GM19025 (cell line): ENCODE measurements at regions not wholly inside any gene's neighbourhood (a gene's known extent, or its start where the extent isn't known, plus 50 kb on each side); places are given as distances from the start of the nearest gene placed in this dataset.
"Not testable (repeated sequence)": the region's sequence is repeated elsewhere in the genome, so short reads cannot be mapped to it uniquely, and the experiment has no call there.

ENCODE experiments used
- ATAC-seq: cut with Tn5 transposase; IDR thresholded peaks from one replicate; pipeline ENCODE4 v1.9.1; 2021; ENCODE audit warnings: mild to moderate bottlenecking, low read depth, moderate library complexity; ENCODE audit not compliant: unreplicated experiment

DNA sequence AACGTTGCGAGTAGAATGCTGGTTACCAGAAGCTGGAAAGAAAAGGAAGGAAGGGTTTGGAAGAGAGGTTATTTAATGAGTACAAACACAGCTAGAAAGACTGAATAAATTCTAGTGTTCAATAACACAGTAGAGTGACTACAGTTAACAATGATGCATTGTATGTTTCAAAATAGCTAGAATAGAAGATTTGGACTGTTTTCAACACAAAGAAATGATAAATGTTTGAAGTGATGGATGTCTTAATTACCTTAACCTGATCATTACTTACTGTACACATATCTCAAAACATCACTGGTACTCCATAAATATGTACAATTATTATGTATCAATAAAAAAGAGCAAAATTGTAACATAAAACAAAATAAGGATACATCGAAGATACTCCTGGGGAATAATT is 1221.8 kb upstream of the SEL1L start:
- ATAC-seq, result no peak

DNA sequence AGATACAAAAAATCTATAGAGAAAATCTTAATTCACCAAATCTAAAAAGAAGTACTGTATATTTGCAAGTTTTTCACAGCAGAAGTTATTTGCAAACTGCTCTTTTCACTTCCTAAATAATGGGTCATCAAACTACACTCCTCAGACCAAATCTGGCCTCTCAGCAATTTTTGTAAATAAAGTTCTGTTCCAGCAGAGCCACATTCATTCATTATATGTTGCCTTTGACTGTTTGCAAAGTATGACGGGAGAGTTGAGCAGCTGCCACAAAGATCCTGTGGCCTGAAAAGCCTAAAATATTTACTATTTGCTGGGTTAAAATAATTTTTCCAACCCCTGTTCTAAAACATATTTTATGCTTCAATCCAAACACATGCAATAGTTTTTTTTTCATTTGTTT is 1222.3 kb upstream of the SEL1L start:
- ATAC-seq, result no peak

GRCh38 chr14:82757776-82758175 is 1224.1 kb upstream of the SEL1L start:
- ATAC-seq, result no peak

DNA sequence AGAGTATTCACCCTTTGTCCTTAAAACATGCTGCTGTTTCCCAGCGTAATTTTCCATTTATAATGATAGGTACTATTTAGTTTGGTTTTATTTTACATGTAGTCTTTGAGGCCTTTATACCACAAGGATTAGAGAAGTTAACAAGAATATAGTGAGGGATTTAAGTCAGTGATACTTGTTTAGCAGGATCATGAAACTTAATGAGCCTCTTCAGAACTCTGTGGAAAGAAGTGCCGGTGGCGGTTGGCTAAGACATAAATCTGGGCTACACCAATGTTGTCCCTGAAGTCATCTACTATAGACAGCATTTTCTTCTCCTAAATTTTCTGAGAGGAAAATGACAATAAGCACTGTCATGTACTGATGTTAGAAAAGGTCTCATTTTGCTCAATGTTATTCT is 1226.0 kb upstream of the SEL1L start:
- ATAC-seq, result no peak

GRCh38 chr14:82766123-82766522 is 1232.5 kb upstream of the SEL1L start:
- no peak for ATAC-seq

GRCh38 chr14:82766996-82767395 is 1233.3 kb upstream of the SEL1L start:
- no peak for ATAC-seq

DNA sequence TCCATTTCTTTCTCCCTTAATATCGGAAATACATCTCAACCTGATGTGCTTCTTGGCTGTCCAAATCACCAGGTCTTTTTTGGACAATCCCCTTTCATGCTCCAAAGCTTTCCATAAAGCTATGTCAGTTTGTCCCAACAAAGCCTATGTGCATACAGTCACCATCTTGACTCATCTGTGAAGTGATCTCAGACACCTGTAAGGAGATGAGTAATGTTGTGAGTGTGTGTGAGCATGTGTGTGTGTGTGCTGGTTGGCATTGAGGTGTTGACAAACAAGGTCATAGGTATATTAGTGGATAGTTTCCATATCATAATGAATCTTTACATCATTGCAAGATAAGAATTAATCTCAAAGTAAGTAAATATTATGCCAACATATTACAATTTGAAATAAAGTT is 1243.3 kb upstream of the SEL1L start:
- ATAC-seq, result no peak

DNA sequence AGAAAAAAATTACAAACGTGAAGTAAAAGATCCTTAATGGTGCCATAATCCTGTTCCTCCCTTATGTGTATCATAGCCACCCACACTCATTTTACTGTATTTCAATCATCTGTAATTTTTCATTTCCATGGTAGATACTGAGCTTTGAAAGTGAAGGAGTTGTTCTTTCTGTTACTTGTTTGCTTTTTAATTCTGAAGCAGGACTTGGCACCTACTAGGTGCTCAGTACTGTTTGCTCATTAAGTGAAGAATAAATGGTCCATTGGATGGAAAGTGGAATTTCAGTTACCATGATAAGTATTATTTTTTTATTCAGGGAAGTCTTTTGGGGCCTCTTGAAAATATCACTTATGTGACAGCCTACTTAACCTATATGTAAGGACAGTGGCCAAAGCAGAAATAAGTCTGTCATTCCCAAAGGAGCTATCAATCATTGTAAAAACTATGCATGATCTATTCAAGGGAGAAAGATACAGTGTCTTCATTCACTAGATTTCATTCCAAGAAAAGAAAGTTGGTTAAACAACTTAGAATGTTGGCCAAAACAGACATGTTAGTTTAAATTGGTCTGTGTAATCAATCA is 1244.4 kb upstream of the SEL1L start:
- ATAC-seq, result no peak

- ATAC-seq, result no peak
Measured at GRCh38 chr14:82778601-82779000, 1244.9 kb upstream of the SEL1L start.

- ATAC-seq, result no peak
Measured at GRCh38 chr14:82779301-82779700, 1245.6 kb upstream of the SEL1L start.

DNA sequence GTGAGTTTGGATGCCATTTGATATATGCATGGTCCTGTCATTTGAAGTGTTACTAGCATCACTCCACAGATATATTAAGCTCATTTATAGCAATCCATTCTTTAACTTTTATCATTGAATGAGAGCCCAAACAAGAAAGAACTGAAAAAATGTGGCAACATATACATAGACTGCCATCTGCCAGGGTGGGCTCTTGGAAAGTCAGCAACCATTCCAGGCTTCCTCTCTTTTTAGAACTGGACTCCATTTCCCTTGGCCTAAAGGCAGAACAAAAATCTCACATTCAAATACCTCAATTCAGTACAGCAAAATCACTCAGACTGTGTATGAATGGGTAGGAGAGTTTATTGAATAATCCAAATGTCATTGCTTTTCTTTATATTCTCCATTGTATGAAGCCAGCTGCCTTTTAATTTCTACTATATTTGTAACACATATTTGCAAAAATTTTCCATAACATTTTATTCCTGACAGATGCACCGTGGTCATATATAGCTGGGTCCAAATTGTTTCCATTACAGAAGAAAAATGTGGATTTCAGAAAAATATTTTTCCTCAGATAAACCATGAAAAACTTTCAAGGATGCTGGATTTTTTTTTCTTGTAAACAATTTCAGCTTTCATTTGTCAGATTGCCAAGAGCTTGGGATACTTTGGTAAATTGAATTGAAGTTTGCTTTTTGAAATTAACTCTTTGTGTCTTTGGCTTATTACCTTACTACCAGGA is 1252.3 kb upstream of the SEL1L start:
- no peak for ATAC-seq

DNA sequence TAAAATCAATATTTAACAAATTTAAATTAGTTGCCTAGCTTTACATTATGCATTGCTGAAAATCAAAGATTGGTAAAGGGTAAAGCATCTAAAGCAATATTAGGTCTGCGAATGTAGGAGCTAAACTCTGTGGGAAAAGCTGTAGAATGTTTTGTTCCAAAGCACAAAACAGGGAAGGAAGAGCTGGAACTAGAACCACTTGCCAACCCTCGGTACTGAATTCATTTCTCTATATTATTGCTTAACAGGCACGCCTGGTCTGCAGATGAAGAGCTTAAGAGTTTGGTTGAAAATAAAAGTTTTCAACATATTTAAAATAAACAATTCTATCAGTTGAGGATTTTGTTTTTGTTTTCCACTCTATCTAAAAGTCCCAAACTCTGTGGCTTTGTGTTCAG is 1252.8 kb upstream of the SEL1L start:
- ATAC-seq, result no peak

DNA sequence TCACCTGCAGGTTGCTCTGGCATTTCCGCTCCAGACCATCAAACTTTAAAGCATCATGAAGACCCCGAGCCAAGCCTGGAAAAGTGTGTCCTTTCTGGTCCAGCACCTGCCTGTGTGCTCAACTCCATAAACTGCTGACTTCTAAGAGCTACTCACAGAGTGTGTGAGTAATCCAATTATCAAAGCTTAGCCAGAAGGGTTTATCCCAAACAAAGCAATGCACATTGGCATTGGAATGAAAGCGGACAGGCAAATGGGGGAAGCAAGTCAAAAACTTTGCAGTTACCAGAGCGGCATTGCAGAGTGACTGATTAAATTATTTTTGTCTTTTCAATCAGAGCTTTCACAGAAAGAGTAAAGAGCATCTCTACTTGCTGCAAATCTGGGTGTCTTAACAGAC is 1262.4 kb upstream of the SEL1L start:
- ATAC-seq, result no peak

GRCh38 chr14:82798276-82798675 is 1264.6 kb upstream of the SEL1L start:
- no peak for ATAC-seq

DNA sequence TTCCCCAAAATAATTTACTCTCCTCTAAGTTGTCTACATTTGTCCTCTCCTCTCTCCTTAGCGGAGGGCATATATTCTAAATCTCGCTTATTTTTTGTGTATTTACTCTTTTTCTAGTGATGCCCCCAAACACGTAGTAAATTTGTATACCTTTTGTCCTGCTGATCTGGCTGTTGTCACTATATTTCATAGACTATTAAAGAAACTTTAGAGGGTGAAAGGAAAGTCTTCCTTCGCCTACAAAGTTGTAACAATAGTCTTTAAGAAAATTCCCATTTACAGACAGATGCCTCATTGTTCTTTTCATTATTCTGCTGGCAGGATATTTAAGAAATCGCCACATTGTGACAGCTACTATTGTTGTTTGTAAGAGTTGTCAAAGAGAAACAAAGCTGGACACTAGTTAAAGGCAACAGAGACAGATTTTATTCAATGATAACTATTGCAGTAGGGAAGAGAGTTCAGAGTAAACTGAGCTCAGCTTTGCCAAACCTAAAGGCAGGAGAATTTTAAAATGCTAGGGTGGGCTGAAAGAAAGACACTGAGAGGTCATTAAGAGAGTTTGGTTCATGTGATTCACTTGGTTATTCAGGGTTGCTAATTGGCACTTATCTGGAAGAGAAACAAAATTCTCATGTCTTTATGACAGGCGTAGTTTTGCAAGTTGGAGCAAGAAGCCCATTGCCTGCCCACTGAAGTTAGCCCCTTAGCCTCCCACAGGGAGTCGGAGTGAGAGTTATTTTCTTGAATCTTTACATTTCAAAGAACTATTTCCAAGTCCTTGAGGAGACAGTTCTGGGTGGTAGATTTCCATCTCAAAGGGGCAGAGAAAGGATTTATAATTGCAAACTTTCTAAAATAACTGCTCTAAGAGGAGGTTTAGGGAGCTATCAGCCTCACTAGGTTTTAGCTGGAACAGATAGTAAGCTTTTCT is 1272.5 kb upstream of the SEL1L start:
- no peak for ATAC-seq

- ATAC-seq, result no peak
Measured at GRCh38 chr14:82811246-82811645, 1277.6 kb upstream of the SEL1L start.

- ATAC-seq, result not testable (repeated sequence)
Measured at GRCh38 chr14:82814339-82814738, 1280.7 kb upstream of the SEL1L start.

- ATAC-seq, result no peak
Measured at GRCh38 chr14:82830596-82830995, 1296.9 kb upstream of the SEL1L start.

DNA sequence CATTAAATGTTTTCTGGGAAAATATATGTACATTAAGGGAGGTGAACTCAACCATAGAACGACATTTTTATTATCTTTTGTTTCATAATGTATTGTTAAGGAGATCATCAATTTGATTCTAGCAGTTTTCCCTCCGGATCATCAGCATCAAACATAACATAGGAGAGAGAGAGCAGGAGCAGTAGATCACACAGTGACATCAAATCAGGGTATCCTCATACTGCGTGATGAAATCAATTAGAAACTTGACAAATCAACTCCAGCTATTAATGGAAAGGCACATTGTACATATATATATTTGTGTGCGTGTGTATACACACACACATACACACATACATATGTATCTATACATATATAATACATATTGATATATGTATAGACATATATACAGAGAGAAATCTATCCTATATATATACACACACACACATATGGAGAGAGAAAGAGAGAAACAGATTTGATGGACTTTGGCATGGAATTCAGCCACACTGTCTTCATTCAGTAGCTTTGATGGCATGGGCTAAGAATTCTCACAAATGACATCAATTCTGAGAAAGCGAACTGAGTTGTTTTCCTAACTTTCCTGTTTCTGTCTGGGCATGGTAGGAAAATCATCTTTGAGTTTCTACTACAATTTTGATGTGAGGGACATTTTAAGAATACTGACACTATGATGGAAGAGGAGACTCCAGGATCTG is 1302.8 kb upstream of the SEL1L start:
- no peak for ATAC-seq

DNA sequence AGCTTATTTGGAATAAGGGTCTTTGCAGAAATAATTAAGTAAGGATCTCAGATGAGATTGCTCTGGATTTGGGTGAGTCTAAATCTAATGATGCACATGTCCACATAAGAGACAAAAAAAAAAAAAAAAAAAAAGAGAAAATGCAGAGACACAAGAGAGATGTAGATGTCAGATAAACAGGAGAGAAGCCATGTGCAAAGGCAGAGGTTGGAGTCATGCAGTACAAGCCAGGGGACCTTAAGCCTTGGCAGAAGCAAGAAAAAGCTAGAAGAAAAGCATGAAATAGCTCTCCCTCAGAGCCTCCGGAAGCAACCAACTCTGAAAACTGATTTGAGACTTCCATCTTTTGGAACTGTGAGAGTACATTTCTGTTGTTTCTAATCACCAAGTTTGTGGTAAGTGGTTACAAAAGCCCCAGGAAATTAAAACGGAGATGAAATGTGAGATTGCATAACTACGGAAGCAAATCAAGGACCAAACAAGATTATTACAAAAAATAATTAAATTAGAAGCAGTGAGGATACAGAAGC is 1304.0 kb upstream of the SEL1L start:
- no peak for ATAC-seq

GRCh38 chr14:82850576-82850975 is 1316.9 kb upstream of the SEL1L start:
- no peak for ATAC-seq
